ENCODE measurements at regions not wholly inside any gene's neighbourhood (a gene's known extent, or its start where the extent isn't known, plus 50 kb on each side); places are given as distances from the start of the nearest gene placed in this dataset.

DNA sequence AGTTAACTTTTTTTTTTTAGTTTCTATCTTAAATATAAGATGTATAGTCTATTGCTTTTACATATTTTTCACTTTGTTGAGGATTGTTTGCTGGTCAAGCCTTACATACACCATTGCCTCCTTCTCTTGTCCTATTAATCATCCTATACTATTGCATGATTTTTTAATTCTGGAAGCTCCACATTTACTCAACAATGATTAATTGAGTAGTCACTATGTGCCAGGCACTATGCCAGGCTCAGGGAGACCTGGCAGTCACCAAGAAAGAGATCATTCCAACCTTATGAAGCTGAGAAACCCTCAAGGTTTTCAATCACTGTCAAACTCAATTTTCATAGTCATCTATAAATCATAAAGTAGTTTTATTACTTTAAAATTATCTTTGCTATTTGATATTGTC, 626.2 kb downstream of the IGSF11 start:
- DNase-seq: no peak

DNA sequence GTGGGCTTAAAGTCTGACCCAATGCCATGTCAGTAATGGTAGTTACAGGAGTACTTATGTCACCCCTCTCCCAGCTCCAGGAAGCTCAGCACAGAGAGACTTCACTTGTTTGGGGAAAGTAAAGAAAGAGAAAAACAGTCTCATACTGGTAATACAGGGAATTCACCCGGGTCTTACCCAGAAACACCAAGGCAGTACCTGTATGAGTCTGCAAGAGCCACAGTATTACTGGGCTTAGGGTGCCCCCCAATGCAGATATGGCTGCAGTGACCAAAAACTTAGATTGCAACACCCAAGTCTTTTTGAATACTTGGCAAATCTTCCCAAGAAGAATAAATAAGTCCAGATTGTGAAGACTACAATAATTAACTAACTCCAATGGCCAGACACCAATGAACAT, 622.1 kb downstream of the IGSF11 start:
- DNase-seq: no peak

DNA sequence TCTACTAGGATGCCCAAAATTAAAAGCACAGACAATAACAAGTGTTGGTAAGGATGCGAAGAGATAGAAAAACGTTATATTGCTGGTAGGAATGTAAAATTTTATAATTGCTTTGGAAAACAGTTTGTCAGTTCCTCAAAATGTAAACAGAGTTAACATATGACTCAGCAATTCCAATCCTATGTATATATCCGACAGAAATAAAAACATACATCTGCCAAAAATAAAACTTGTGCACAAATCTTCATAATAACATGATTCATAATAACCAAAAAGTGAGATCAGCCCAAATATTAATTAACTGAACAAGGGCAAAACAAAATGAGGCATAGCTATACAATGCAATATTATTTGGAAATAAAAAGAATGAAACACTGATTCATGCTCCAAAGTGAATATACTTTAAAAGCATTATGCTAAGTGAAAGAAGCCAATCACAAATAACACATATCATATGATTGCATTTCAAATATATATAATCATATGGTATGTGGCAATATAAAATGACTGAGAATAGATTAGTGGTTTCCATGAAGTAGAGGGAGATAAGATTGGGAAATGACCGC, 609.3 kb downstream of the IGSF11 start:
- DNase-seq: no peak

DNA sequence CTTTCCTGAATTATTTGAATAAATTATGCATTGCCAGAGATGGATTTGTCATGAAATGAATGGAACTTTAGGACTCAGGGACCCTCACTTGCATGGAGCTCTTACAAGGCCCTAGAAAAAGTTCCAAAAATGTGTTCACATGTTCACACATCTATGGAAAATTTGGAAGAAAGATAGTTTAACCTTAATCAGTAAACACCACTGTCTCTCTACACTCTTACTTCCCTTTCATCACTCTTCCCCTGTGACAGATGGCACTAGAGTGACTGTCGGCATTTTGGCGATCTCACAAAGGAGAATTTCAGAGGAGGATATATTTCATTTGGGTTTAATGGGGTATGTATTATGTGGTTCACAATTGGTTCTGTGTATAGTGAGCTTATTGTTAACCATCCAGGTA, 600.8 kb downstream of the IGSF11 start:
- no peak for DNase-seq

DNA sequence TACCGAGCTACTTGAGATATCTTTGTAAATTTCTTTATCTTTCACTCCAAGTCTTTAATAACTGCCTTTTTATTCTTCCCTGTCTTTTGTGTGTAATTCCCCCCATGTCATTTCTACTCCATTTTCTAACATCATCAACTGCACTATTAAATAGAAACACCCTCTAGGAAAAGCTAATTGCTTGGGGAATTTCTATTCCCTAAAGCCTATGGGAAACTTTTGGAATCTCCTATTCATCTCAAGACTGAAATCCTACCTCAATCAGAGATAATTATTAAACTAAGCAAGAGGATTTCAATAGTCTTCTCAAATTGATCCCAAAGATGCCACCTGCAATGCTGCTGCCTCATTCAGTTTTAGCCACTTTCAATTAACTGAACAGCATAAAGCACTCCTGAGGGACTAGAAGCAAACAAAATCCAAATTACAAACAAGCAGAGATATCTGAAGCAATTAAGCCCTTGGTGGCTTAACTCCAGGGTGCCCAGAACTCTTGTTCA, 598.7 kb downstream of the IGSF11 start:
- no peak for DNase-seq

DNA sequence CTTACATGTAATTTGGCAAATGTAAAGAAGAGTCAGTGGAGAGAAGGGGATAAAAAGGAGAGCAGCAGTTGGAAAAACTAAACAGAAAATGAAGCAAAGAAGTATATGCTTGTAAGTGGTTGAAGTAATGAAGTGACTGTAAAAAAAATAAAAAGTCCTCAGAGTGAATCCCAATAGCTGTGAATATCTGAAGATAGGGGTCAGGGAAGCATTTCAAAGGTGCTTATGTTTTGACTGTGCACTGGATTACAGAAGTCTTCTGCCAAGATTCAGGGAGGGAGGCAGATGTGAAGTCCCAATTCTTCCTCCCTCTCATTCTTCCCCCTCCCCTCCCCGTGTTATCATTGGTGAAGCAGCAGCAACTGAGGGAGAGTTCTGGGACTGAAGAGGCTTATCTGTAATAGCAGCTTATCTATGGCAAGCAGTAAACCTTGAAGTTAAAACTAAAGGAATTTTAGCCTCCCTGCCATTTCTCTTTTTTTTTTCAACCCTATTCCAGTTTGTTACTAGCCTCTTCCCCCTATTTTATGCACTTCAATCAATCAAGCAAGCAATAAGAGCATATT, 597.9 kb downstream of the IGSF11 start:
- no peak for DNase-seq

DNA sequence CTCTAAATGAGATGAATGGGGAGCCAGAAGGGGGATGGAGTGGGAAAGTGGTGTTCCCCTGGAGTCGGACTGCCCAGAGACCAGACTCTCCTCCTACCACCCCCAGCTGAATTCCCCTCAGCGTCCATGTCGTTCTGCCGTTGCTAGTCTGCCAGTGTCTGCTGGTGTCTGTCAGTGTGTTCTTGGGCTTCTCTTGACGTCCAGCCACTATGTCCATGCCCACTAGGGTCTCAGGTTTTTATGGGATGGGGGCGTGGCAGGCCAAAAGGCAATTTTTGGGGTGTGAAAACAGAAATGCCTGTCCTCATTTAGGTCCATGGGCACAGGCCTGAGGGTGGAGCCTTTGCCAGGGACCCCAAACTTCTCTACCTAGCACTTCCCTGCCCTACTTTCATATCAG, 589.6 kb downstream of the IGSF11 start:
- DNase-seq: no peak

DNA sequence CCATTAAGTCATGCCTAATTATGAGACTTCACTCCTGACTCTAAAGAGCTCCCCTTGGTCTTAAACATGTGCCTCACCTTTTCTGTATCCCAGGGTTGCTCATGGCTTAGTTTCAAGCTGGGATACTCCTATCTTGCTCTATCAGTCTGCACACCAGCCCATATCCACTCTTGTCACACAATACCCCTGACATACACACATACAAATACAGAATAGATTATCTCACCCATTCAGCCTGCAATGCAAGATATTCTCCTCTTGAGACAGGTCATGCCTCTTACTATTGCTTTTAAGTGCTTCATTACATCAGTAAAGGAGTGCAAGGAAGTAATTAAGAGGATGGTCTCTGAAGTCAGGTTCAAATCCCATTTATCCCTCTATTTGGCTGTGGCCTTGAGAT, 587.3 kb downstream of the IGSF11 start:
- no peak for DNase-seq

DNA sequence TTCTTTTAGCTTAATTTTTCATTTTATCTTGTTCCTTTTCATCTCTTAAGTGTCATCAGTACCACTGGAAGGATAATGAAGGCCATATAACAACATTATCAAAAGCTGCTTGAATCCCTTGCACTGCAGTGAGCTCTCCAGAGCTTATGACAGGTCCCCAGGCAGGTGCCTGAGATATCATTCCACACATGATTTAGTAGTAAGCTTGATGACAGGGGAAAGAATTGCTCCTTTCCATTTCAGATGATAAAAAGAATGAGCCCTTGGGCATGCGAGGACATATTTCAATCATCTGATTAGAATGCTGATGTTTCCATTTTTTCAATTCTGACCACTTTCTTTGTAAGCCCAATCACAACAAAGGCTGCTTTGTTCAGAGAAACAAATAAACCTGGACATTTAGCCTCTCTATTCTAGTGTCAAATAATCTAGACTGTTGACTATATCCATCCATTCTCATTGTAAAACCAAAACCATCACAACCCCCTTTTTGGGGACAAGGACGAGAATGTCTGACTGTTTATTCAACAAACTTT, 567.8 kb downstream of the IGSF11 start:
- DNase-seq: no peak

DNA sequence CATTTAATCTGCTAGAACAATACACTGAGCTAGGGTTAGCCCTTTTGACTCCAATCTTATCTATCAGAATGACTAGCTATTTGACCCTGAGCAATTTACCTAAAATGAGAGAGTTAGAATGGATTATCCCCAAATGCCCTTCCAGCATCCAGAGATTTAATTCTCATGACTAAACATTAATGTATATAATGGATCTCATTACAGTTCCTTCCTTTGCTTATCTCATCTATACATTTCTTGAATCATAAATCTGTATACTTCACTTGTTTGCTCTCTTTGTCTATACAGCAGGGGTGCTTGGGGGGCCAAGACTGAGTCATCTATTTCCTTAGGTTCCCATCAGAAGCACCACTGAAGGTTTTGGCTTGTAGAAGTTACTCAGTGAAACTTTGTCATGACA, 565.8 kb downstream of the IGSF11 start:
- no peak for DNase-seq

DNA sequence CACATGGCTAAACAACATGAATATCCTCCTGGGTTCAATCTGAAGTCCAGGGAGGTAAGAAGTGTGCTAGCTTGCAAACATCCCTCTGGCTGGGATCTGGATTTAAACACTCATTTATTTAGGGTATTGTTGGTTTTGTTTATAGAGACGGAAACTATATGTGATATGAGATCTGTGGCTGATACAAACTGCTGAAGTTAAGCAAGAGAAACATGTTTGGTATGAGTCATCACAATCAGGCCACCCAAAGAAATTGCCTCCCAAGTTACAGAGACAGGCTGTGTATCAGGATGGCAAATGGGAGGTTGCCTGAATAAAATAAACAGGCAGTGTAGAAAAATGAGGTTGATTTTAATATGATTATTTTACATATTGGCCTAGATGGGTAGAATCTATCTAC, 562.1 kb downstream of the IGSF11 start:
- no peak for DNase-seq

DNA sequence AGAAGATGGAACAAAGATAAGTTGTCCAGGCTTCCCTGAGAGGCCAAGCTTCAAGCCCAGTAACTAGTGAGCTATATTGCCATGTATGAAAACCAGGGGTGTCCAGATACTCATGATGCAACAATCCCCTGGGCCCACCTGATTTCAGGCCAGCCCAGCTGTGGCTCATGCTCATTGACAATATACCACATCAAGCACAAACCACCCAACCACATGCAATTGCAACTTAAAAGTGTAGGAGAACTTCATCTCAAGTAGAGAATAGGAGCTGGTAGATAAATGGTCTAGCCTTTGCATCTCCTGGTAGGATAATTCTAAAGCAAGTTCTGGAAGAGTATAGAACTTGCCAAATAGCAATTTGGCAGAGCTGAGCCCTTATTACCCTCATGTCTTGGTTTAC, 561.3 kb downstream of the IGSF11 start:
- no peak for DNase-seq

DNA sequence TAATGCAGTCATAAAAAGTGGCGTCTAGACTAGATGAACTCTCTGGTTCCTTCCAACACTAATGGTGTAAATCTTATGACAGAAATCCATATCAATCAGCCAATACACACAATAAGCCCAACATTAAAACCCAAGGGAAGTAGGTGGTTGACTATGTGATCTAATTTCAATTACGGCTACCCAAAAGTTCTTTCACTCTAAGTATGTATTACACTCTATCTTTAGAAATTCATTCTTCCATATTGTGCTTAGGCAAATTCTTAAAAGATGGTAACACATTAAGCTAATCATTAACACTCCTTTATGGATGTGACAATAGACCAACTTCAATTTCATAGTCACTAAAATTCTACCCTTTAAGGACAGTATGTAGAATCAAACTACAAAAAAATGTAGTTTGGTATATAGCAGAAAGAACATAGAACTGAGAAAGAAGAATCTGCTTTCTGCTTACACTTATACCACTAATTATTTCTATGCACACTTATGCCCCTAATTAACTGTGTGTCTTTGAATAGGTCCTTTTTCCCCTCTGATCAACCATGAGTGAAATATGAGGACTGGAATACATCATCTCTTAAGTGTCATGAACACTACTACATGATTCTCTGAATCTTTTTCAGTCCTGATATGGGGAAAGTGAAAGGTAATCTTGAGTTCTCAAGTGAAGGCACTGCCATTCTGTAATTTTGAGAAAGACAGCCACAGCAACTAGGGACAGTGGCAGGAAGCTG, 557.6 kb downstream of the IGSF11 start:
- DNase-seq: no peak

DNA sequence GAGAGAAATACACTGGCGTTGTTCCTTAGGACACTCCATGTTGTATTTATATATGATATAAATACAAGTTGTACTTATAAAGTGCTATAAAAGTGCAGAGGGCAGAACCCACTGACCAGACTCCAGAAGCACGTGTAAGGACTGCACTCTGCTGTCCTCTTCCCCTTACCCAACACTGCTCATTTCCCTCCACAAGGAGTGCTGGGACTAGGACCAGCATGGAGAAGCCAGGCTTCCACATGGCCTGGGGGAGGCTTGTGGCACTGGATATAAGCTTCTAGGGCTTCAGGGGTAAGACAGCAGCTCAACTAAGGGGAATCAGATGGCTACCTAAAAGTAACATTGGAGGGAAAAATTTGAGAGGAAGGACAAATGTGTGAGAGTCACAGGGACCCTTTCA, 556.9 kb downstream of the IGSF11 start:
- DNase-seq: no peak

DNA sequence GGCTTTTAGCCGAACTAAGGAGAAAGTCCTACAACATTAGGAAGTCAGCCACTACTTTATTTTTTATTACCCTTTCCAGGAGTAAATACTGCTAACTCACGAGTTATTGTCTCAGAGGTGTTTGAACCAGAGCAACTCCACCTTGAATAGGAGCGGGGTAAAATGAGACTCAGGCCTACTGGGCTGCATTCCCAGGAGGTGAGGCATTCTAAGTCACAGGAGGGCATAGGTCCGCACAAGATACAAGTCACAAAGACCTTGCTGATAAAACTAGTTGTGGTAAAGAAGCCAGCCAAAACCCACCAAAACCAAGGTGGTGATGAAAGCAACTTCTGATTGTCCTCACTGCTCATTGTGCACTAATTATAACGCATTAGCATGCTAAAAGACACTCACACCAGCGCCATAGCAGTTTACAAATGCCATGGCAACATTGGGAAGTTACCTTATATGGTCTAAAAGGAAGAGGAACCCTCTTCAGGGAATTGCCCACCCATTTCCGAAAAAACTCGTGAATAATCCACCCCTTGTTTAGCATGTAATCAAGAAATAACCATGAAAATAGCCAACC, 555.9 kb downstream of the IGSF11 start:
- no peak for DNase-seq

DNA sequence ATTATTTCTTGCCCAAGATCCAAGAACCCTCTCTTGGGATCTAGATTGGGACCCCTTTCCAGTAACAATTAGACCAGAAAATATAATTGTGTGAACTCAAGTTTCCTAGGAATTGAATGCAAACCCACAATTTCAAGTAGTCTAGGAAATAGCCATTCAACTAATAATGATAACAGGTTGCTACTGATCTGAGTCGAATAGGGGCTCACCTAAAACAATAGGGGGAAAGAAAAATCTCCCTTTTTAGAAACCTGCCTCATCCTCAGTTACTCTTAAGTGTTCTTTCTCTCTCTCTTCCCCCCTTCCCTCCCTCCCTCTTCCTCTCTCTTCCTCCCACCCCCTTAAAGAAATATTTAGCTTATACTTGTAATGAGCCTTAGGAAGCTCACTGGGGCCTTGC, 555.3 kb downstream of the IGSF11 start:
- DNase-seq: no peak

DNA sequence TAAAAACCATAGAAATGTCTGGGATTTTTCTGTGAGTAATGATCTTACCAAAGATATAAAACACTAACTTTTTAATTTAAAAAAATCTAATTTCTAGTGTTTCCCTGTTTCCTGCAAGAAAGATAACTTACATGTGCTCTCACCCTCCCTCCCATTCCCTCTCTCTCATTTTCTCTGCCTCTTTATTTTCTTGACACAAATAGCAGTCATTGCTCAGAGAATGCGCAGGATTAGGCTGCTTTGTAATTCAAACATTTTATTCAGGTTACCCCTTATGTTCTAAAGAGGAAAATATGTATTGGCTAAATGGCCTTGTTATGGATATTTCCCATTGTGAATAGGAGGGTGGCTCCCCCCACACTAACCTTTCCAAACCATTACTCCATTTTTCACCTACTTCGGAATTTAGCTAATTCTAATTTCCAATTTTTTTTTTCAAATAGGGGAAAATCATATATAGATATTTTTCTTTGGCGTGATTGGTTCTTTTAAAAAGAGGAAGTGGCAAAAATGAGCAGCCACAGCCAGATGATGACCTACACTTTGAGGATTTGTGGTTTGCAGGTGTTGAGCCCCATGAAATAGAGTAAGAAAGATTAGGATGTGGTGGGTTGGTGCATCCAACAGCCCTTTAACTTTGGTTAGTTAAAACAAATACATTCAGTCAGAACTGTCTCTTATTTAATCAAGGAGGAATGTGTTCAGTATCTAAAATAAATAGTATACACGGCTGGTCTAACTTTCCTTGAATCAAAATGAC, 554.4 kb downstream of the IGSF11 start:
- no peak for DNase-seq

DNA sequence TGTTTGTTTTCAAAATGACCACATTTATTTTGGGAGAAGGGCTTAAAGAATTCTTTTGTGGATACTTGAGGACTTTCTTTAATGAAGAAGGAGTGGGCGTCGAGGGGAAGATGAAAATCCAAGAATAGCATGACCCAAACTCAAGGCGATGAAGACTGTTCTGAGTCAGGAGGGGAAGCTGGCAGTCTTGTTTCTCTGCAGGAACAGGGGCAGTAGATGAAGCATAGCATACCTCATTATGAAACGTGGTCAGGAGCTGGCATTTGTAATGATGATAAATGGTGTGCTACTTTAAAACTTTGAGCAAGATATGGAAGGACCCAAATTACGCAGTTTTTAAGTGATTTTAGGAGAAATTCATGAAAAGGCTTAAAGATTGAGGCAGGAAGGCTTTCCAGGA, 549.0 kb downstream of the IGSF11 start:
- no peak for DNase-seq

DNA sequence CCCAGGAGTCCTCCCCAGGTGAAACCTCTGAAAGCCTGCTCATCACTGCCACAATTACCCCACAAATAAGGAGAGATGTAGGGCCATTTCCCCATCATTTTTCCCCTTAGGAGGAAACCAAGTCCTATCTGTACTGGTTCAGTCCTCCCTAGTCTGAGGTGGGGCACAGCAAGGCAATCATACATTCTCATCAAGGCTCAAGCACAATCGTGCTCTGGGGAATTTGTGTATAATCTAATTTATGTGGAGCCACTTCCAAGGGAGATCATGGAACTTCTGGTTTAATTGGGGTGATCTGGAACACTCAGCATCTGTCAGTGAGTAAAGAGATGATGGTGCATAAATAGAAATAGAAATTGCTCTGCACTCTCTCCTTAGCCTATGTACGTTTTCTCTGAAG, 546.9 kb downstream of the IGSF11 start:
- no peak for DNase-seq

DNA sequence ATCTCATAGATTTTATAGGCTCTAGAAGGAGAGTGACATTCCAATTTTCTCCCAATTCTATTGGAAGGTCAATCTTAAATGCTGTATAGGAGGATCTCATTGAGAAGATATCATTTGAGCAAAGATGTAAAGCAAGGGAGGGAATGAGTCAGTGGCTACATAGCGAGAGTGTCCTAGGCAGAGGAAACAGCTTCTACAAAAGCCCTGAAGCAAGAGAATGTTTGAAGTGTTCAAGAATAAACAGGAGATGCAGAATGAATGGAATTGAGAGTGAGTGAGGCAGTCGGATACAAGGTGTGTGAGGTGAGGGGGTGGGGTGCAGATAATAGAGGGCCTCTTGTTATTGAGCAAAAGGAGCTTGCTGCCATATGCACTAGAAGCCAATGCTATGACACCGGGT, 545.9 kb downstream of the IGSF11 start:
- no peak for DNase-seq

DNA sequence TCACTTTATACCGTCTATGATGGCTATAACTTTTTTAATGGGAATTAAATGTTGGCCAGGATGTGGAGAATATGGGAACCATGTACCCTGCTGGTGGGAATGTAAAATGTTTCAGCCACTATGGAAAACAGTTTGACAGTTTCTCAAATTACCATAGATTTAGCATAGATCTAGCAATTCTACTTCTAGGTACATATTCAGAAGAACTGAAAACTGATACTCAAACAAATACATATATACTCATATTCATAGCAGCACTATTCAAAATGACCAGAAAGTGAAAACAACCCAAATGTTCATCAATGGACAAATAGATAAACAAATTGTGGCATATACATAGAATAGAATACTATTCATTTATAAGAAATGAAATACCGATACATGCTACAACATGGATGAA, 539.4 kb downstream of the IGSF11 start:
- DNase-seq: no peak

DNA sequence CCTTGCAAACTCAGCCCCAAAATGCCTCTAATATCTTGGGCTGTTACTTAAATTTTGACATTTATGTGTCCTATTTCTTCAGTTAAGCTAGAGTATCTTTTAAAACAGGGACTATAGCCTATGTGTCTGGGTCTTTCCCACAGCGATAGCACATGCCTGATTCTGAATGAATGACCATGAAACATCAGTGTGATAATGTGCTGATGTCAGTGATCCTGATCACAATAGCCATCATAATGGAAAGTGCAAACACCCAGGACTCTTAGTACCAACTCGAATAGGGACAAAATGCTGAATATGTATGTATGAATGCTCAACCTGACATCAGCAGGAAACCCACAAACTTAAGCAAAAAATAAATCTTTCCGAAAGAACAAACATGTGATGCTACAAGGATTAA, 537.4 kb downstream of the IGSF11 start:
- DNase-seq: no peak

DNA sequence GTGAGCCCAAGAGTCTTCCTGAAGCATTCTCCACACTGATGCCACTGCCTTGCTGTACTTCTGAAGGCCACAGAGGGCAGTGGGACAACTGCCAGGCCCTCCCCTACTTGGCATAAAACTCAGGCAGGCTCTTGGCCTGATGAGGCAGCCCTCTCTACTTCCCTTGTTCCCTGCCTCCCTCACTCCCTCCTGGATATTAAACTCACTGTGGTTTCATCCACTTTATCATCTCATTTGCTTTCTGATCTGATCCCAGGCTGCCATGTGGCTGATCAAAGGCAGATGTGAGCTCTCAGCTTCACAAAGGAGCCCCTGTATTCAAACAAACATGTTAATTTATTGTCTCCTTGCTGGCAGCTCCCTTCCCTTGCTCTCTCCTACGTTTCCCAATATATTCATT, 533.5 kb downstream of the IGSF11 start:
- no peak for DNase-seq

All from CD4-positive, alpha-beta T cell treated with Interleukin-17A for 1 hour (primary cell).